GM12875 (cell line): ENCODE measurements at regions not wholly inside any gene's neighbourhood (a gene's known extent, or its start where the extent isn't known, plus 50 kb on each side); places are given as distances from the start of the nearest gene placed in this dataset.
"Not testable (repeated sequence)": the region's sequence is repeated elsewhere in the genome, so short reads cannot be mapped to it uniquely, and the experiment has no call there.

Source experiments
- H3K4me3 ChIP-seq: one replicate; pipeline ENCODE4 v1.5.1; 2011; ENCODE audit warnings: low read depth, low read length, control low read depth
- TF ChIP-seq, protein P1 (sequence below): IDR thresholded peaks from 2 replicates; pipeline ENCODE4 v1.5.1; 2011; ENCODE audit warnings: low read depth, mild to moderate bottlenecking, control low read depth, inconsistent platforms, low read length, moderate library complexity, borderline replicate concordance; ENCODE audit not compliant: insufficient read depth

DNA sequence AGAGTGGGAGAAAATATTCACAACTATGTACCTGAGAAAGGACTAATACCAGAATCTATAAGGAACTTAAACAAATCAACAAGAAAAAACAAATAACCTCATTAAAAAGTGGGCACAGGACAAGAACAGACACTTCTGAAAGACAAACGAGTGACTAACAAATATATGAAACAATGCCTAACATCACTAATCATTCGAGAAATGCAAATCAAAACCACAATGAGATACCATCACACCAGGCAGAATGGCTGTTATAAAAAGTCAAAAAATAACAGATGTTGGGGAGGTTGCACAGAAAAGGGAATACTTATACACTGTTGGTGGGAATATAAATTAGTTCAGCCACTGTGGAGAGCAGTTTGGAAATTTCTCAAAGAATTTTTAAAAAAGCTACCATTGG is 83.5 kb upstream of the WSCD1 start:
- TF ChIP-seq, protein P1, sequence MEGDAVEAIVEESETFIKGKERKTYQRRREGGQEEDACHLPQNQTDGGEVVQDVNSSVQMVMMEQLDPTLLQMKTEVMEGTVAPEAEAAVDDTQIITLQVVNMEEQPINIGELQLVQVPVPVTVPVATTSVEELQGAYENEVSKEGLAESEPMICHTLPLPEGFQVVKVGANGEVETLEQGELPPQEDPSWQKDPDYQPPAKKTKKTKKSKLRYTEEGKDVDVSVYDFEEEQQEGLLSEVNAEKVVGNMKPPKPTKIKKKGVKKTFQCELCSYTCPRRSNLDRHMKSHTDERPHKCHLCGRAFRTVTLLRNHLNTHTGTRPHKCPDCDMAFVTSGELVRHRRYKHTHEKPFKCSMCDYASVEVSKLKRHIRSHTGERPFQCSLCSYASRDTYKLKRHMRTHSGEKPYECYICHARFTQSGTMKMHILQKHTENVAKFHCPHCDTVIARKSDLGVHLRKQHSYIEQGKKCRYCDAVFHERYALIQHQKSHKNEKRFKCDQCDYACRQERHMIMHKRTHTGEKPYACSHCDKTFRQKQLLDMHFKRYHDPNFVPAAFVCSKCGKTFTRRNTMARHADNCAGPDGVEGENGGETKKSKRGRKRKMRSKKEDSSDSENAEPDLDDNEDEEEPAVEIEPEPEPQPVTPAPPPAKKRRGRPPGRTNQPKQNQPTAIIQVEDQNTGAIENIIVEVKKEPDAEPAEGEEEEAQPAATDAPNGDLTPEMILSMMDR, result no peak
- H3K4me3 ChIP-seq, result no peak overlapping the region

DNA sequence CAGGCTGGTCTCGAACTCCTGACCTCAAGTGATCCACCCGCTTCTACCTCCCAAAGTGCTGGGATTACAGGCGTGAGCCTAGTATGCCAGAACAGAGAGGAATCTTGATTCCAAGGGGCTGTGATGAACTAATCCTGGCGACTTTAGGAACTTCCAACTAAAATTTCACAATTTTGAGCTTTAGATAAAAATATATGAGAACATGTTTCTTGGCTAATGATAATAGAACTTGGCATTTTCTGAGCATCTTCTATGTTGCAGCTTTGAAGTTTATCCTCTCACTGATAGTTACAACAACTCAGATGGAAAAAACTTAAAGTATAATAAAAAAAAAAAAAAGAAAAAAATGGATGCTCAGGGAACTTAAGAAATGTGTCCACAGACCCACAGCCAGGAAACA is 69.8 kb upstream of the WSCD1 start:
- no peak overlapping the region for H3K4me3 ChIP-seq
- TF ChIP-seq, protein P1, result no peak

DNA sequence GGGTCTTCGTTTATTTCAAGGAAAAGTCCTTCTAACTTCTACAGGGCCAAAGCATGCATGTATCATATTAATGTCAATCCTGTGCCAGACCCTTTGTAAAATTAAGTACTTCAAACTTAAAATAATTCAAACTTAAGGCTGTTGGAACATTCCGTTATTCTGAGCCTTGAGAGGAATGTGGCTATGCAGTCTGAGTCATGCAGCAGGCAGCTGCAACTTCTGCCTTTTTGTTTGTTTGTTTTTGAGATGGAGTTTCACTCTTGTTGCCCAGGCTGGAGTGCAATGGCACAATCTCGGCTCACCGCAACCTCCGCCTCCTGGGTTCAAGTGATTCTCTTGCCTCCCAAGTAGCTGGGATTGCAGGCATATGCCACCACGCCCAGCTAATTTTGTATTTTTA is 67.0 kb upstream of the WSCD1 start:
- H3K4me3 ChIP-seq, result not testable (repeated sequence)

DNA sequence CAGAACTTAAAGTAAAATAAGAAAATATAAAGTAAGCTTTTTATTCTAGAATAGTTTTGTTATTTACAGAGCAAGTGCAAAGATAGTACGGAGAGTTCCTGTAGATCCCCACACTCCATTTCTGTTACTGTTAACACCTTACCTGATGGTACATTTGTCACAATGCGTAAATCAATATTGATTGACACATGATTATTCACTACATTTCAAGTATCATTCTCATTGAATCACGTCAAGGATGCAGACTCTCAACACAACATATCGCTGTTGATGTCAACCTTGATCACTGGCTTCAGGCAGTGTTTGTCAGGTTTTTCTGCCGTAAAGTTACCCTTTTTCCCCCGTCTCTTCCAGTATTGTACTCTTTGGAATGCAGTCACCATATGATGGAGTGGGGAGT is 64.2 kb upstream of the WSCD1 start:
- TF ChIP-seq, protein P1, result no peak
- H3K4me3 ChIP-seq, result no peak overlapping the region

DNA sequence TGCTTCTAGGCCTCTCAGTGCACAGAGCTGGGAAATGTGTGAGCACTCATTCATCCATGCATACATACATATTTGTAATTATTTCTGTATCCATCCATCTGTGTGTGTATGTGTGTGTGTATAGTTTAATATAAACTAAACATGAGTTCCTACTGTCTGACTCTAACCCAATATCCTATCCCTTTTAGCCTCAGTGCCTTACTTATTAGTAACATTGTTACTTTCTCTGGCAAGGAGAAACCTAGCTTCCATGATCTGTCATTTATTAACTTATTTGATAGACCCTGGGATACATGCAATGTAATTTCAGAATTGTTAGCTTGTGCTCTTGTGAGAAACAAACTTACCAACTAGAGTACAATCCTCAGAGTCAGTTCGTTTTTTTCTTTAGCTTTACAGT is 59.0 kb upstream of the WSCD1 start:
- TF ChIP-seq, protein P1, result no peak
- H3K4me3 ChIP-seq, result no peak overlapping the region

DNA sequence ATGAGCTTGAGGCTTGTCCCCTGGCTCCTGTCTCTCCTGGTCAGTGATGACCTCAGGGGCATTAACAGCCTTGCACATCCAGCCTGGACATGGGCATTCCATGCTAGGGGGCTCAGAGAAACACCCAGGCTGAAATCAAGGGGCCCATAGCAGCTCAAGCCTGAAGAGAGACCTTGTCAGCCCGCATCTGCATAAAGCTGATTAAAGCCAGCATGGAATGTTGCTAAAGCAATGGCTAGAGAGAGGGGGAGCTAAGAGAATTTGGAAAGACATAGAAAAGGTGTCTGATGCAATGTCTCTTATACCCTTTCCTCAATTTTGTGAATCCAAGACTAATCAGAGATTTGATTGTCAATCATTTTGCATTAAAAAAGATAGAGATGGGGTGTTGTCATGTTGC is 51.4 kb upstream of the WSCD1 start:
- TF ChIP-seq, protein P1, result no peak
- H3K4me3 ChIP-seq, result no peak overlapping the region

DNA sequence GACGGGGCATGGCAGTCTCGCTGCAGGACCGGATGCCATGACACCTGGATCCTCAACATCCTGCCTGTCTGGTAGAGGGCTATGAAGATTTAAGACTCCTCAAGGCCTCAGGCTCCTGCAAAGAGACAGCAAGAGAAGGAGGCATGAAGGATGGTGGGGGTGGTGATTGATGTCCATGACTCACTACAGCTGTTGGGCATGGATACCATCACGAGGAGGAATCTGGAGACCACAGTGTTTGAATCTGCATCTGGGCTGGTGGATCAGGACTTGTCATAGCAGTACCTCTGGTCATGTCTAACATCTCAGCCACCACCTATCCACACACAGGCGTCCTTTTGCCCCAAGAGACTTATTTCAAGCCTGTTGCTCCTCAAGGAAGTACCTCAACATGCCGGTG is 50.2 kb upstream of the WSCD1 start:
- TF ChIP-seq, protein P1, result no peak
- H3K4me3 ChIP-seq, result no peak overlapping the region

DNA sequence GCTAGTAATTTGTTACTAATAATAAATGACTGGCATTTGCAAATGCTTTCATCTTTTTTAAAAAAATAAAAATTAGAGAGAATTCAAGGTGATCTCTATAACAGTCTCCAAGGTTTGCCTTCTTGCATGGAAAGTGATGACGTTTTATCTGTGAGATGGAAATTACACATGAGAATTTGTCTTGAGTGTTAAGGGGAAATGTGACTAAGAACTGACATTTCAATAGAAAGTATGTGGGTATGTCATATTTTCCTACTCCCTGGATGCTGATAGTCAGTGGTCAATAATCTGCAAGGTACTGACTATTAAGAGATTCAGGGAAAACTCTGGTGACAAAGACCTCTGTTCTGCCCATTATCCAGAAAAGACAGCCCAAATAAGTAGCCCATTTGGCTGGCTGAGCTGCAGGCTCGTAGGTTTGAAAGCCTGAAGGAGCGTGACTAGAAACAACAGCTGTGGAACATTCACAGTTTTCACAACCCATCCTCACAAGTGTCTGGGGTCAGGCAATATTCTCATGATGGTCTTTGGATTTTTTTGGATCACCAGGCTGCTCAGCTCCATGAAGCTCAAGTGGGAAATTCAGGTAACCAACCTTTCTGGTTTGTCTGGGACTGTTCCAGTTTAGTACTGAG is 49.7 kb upstream of the WSCD1 start:
- TF ChIP-seq, protein P1, result no peak
- H3K4me3 ChIP-seq, result no peak overlapping the region
